ENCODE measurements at regions not wholly inside any gene's neighbourhood (a gene's known extent, or its start where the extent isn't known, plus 50 kb on each side); places are given as distances from the start of the nearest gene placed in this dataset.

DNA sequence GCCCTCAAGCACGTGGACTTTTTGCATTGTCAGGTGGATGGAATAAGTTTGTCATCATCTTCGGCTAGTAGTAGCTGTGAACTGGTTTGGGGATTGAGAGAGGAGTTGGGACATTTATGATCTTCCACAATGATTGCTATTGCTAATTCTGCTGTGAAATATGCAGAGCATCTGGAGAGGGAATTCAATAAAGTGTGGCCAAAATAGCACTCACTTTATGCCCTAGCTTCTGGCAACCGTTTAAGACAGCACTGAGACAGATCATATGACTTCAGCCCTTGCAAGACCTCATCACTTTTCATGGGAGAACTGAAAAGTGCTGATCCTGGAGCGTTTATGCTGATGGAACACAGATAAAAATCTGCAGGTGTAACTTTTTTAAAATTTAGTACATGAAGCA, 360.8 kb downstream of the GPATCH2 start:
- Histone ChIP-seq H3K4me1 (ENCODE audit: control insufficient read depth in 3 of 3, insufficient read depth in 3 of 3, low read length in 3 of 3) (no peaks in the 10 kb centered on the region), H3K4me3 (ENCODE audit: low read length in 3 of 3) (no peak overlapping the region), H3K36me3 (ENCODE audit: control insufficient read depth in 3 of 3, insufficient read depth in 3 of 3, low read length in 3 of 3) (no peaks in the 10 kb centered on the region), H3K27ac (ENCODE audit: low read depth, low read length) (no peak overlapping the region), H3K9me3 (ENCODE audit: control insufficient read depth in 3 of 3, low read length in 3 of 3) (no peaks in the 10 kb centered on the region), H3K27me3 (ENCODE audit: control insufficient read depth in 3 of 3, insufficient read depth in 3 of 3, low read length in 3 of 3) (no peaks in the 10 kb centered on the region), H3K9ac (ENCODE audit: low read depth in 1 of 3, low read length in 3 of 3) (no peak overlapping the region)

DNA sequence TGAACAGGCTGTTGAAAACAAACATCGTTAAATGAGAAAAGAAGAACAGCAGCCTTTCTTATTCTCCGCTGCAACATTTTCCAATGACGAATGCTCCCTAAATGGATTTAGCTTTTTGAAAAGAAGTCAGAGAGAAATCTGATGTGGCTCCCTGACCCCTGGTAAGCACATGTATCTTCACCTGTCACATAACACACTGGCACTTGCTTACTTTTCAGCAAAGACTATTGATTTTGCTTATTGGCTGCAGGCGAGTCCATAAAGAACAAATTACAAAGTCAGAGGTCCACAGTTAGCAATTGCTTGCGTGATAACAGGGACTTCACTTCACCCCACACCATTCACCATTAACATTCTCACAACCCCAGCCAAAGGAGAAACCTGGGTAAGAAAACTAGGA, 362.8 kb downstream of the GPATCH2 start:
- Histone ChIP-seq H3K27ac (ENCODE audit: low read depth, low read length) (no peak overlapping the region), H3K9ac (ENCODE audit: low read depth in 1 of 3, low read length in 3 of 3) (no peak overlapping the region), H3K4me3 (ENCODE audit: low read length in 3 of 3) (no peak overlapping the region), H3K27me3 (ENCODE audit: control insufficient read depth in 3 of 3, insufficient read depth in 3 of 3, low read length in 3 of 3) (no peaks in the 10 kb centered on the region), H3K36me3 (ENCODE audit: control insufficient read depth in 3 of 3, insufficient read depth in 3 of 3, low read length in 3 of 3) (no peaks in the 10 kb centered on the region), H3K4me1 (ENCODE audit: control insufficient read depth in 3 of 3, insufficient read depth in 3 of 3, low read length in 3 of 3) (no peaks in the 10 kb centered on the region), H3K9me3 (ENCODE audit: control insufficient read depth in 3 of 3, low read length in 3 of 3) (no peaks in the 10 kb centered on the region)

DNA sequence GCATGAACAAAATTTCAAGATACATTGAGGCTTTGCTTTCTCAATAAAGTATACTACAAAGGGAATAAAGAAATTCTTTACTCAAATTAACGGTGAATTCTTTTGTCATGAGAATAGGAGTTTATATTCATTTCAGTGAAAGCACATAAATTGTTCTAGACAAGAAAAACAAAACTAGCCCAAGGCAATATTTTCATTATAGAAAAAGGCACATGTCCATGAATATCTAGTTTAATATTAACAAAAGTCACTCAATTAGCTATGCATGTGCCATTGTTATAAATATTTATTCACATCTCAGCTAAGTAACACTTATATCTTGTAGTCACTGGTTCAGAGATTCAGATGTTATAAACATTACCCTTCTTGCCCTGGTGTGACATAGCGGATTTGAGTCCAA, 369.3 kb downstream of the GPATCH2 start:
- no peaks in the 10 kb centered on the region for H3K36me3 ChIP-seq (ENCODE audit: control insufficient read depth in 3 of 3, insufficient read depth in 3 of 3, low read length in 3 of 3)
- H3K27ac ChIP-seq (ENCODE audit: low read depth, low read length) = no peak overlapping the region
- no peak overlapping the region for H3K9ac ChIP-seq (ENCODE audit: low read depth in 1 of 3, low read length in 3 of 3)
- no peaks in the 10 kb centered on the region for H3K9me3 ChIP-seq (ENCODE audit: control insufficient read depth in 3 of 3, low read length in 3 of 3)
- H3K4me3 ChIP-seq (ENCODE audit: low read length in 3 of 3) = no peak overlapping the region
- no peaks in the 10 kb centered on the region for H3K27me3 ChIP-seq (ENCODE audit: control insufficient read depth in 3 of 3, insufficient read depth in 3 of 3, low read length in 3 of 3)
- no peaks in the 10 kb centered on the region for H3K4me1 ChIP-seq (ENCODE audit: control insufficient read depth in 3 of 3, insufficient read depth in 3 of 3, low read length in 3 of 3)

DNA sequence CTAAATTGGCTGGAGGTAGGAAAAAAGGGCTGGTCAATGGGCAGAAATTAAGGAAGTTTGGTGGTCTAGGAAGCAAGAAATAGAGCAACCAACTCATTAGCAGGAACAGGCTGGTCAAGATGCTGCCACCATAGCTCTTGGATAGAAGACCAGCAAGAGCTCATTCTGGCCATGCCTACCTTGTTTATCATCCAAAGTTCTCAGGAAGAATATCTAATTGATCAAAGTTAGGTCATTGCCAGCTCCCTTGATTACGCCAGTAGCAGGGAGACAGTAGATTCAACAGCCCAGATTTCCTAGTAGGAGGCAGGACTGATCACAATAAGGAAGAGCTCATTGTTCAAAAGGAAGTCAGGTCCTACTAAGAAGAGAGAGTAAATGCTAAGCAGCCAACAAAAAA, 370.2 kb downstream of the GPATCH2 start:
- no peaks in the 10 kb centered on the region for H3K27me3 ChIP-seq (ENCODE audit: control insufficient read depth in 3 of 3, insufficient read depth in 3 of 3, low read length in 3 of 3)
- no peak overlapping the region for H3K27ac ChIP-seq (ENCODE audit: low read depth, low read length)
- H3K9me3 ChIP-seq (ENCODE audit: control insufficient read depth in 3 of 3, low read length in 3 of 3) = no peaks in the 10 kb centered on the region
- no peak overlapping the region for H3K9ac ChIP-seq (ENCODE audit: low read depth in 1 of 3, low read length in 3 of 3)
- H3K36me3 ChIP-seq (ENCODE audit: control insufficient read depth in 3 of 3, insufficient read depth in 3 of 3, low read length in 3 of 3) = no peaks in the 10 kb centered on the region
- no peak overlapping the region for H3K4me3 ChIP-seq (ENCODE audit: low read length in 3 of 3)
- no peaks in the 10 kb centered on the region for H3K4me1 ChIP-seq (ENCODE audit: control insufficient read depth in 3 of 3, insufficient read depth in 3 of 3, low read length in 3 of 3)

DNA sequence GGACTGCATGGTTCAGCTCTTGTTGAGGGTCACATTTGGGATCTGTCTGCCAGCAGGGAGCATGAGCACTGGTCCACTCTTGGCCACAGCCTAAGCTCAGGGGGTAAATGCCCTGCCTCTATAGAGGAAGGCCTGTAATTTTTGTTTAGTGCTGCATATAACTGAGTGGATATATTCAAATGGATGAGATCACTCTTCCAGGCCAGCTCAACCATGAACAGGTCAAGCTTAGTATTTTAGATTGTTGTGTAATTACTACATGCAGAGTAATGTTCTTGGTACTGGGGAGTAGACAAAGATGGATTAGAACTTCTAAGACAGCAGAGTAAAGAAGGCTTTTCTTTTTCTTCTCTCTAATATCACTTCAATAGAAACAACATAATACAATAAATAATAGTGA, 376.9 kb downstream of the GPATCH2 start:
- Histone ChIP-seq H3K27ac (ENCODE audit: low read depth, low read length) (no peak overlapping the region), H3K36me3 (ENCODE audit: control insufficient read depth in 3 of 3, insufficient read depth in 3 of 3, low read length in 3 of 3) (no peaks in the 10 kb centered on the region), H3K9me3 (ENCODE audit: control insufficient read depth in 3 of 3, low read length in 3 of 3) (no peaks in the 10 kb centered on the region), H3K27me3 (ENCODE audit: control insufficient read depth in 3 of 3, insufficient read depth in 3 of 3, low read length in 3 of 3) (no peaks in the 10 kb centered on the region), H3K4me3 (ENCODE audit: low read length in 3 of 3) (no peak overlapping the region), H3K4me1 (ENCODE audit: control insufficient read depth in 3 of 3, insufficient read depth in 3 of 3, low read length in 3 of 3) (no peaks in the 10 kb centered on the region), H3K9ac (ENCODE audit: low read depth in 1 of 3, low read length in 3 of 3) (no peak overlapping the region)

DNA sequence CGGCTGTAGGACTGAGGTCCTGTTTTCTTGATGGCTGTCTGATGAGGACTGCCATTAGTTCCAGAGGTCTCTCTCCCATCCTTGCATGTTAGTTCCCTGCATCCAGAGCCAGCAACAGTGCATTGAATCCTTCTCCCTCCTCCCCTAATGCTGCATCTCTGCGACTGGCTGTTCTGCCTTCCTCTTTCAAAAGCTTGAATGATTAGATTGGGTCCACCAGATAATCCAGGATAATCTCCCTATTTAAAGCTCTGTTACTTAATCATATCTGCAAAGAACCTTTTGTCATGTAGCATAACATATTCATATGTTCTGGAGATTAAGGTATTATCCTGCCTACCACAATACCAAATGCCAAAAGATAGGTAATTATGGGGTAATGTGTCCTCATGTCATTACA, 377.5 kb downstream of the GPATCH2 start:
- H3K27me3 ChIP-seq (ENCODE audit: control insufficient read depth in 3 of 3, insufficient read depth in 3 of 3, low read length in 3 of 3) = no peaks in the 10 kb centered on the region
- no peak overlapping the region for H3K27ac ChIP-seq (ENCODE audit: low read depth, low read length)
- H3K9ac ChIP-seq (ENCODE audit: low read depth in 1 of 3, low read length in 3 of 3) = no peak overlapping the region
- no peak overlapping the region for H3K4me3 ChIP-seq (ENCODE audit: low read length in 3 of 3)
- H3K4me1 ChIP-seq (ENCODE audit: control insufficient read depth in 3 of 3, insufficient read depth in 3 of 3, low read length in 3 of 3) = no peaks in the 10 kb centered on the region
- no peaks in the 10 kb centered on the region for H3K9me3 ChIP-seq (ENCODE audit: control insufficient read depth in 3 of 3, low read length in 3 of 3)
- no peaks in the 10 kb centered on the region for H3K36me3 ChIP-seq (ENCODE audit: control insufficient read depth in 3 of 3, insufficient read depth in 3 of 3, low read length in 3 of 3)

DNA sequence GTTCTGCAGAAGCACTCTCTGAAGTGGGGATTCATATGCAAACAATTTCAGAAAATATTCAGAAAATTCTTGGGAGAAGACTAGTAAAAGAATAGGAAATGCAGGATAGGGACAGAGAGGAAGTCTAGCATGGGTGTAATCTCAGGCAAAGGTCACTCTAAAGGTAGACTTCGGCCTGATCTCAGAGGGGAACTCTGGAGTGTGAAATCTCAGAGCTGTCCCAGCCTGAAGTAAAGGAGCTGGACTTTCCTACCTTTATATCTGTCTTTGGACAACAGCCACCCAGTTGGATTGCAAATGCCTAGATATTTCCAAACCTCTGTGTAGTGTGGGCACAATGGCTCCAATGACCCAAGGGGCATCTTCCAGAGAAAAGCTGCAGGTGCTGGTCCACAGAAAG, 379.8 kb downstream of the GPATCH2 start:
- Histone ChIP-seq H3K4me1 (ENCODE audit: control insufficient read depth in 3 of 3, insufficient read depth in 3 of 3, low read length in 3 of 3) (no peaks in the 10 kb centered on the region), H3K9ac (ENCODE audit: low read depth in 1 of 3, low read length in 3 of 3) (no peak overlapping the region), H3K36me3 (ENCODE audit: control insufficient read depth in 3 of 3, insufficient read depth in 3 of 3, low read length in 3 of 3) (no peaks in the 10 kb centered on the region), H3K27me3 (ENCODE audit: control insufficient read depth in 3 of 3, insufficient read depth in 3 of 3, low read length in 3 of 3) (no peaks in the 10 kb centered on the region), H3K27ac (ENCODE audit: low read depth, low read length) (no peak overlapping the region), H3K4me3 (ENCODE audit: low read length in 3 of 3) (no peak overlapping the region), H3K9me3 (ENCODE audit: control insufficient read depth in 3 of 3, low read length in 3 of 3) (no peaks in the 10 kb centered on the region)

DNA sequence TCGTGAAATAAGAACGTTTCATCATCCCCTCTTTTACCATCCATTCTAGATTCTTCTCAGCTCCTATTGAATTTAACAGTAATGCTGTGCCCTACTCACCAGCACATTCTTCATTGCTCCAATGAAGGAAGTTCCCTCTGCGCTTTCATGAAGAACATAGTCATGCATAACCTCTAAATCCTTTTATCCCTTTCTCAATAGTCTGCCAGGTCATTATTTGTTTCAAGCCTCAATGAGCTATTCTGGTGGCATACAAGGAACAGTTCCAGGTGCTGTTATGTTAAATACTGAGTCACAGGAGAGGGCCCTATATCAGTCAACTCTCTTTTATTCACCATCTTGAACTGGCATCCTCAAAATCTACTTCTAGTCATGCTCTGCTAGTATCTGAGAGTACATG, 381.0 kb downstream of the GPATCH2 start:
- H3K9me3 ChIP-seq (ENCODE audit: control insufficient read depth in 3 of 3, low read length in 3 of 3) = no peaks in the 10 kb centered on the region
- no peaks in the 10 kb centered on the region for H3K36me3 ChIP-seq (ENCODE audit: control insufficient read depth in 3 of 3, insufficient read depth in 3 of 3, low read length in 3 of 3)
- H3K27ac ChIP-seq (ENCODE audit: low read depth, low read length) = no peak overlapping the region
- no peak overlapping the region for H3K4me3 ChIP-seq (ENCODE audit: low read length in 3 of 3)
- no peaks in the 10 kb centered on the region for H3K4me1 ChIP-seq (ENCODE audit: control insufficient read depth in 3 of 3, insufficient read depth in 3 of 3, low read length in 3 of 3)
- H3K27me3 ChIP-seq (ENCODE audit: control insufficient read depth in 3 of 3, insufficient read depth in 3 of 3, low read length in 3 of 3) = no peaks in the 10 kb centered on the region
- no peak overlapping the region for H3K9ac ChIP-seq (ENCODE audit: low read depth in 1 of 3, low read length in 3 of 3)

DNA sequence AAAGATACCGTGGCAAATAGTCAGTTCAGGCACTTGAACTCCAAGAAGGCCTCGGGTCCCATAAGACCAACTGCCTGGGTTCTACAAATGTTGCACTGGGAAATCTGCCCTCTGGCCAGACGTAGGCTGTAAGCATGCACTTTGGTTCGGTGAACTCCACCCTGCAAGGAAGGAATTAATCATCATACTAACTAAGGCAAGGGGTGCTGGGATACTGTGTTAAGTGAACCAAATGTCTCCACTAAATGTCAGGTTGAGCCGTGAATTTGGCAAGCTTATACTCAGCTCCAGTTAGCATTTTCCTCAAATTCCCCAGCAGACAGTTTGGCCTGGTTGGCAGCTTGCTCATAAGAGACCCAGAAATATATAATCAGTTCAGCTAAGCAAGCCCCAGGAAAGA, 385.9 kb downstream of the GPATCH2 start:
- H3K27ac ChIP-seq (ENCODE audit: low read depth, low read length) = no peak overlapping the region
- H3K27me3 ChIP-seq (ENCODE audit: control insufficient read depth in 3 of 3, insufficient read depth in 3 of 3, low read length in 3 of 3) = no peaks in the 10 kb centered on the region
- no peaks in the 10 kb centered on the region for H3K9me3 ChIP-seq (ENCODE audit: control insufficient read depth in 3 of 3, low read length in 3 of 3)
- no peak overlapping the region for H3K9ac ChIP-seq (ENCODE audit: low read depth in 1 of 3, low read length in 3 of 3)
- H3K36me3 ChIP-seq (ENCODE audit: control insufficient read depth in 3 of 3, insufficient read depth in 3 of 3, low read length in 3 of 3) = no peaks in the 10 kb centered on the region
- H3K4me3 ChIP-seq (ENCODE audit: low read length in 3 of 3) = no peak overlapping the region
- H3K4me1 ChIP-seq (ENCODE audit: control insufficient read depth in 3 of 3, insufficient read depth in 3 of 3, low read length in 3 of 3) = no peaks in the 10 kb centered on the region

DNA sequence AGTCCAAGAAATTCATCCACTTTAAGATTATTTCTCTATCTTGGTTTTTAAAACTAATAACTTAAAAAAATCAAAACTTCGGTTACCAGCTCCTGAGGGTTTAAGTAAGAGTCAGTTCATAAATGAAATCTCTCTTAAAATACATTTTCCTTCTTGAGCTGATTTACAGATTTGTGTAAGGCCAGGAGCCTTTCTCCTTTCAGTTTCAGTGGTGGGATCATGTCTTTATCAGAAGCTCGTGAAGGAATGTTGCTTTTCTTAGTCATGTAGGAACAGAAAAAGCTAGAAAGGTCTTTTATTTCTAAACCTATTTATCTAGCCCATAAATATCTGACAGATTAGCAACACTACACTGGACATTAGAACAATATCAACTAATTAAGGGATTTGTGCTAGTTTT, 390.2 kb downstream of the GPATCH2 start:
- no peaks in the 10 kb centered on the region for H3K36me3 ChIP-seq (ENCODE audit: control insufficient read depth in 3 of 3, insufficient read depth in 3 of 3, low read length in 3 of 3)
- H3K9me3 ChIP-seq (ENCODE audit: control insufficient read depth in 3 of 3, low read length in 3 of 3) = no peaks in the 10 kb centered on the region
- no peaks in the 10 kb centered on the region for H3K27me3 ChIP-seq (ENCODE audit: control insufficient read depth in 3 of 3, insufficient read depth in 3 of 3, low read length in 3 of 3)
- H3K4me3 ChIP-seq (ENCODE audit: low read length in 3 of 3) = no peak overlapping the region
- H3K9ac ChIP-seq (ENCODE audit: low read depth in 1 of 3, low read length in 3 of 3) = no peak overlapping the region
- H3K4me1 ChIP-seq (ENCODE audit: control insufficient read depth in 3 of 3, insufficient read depth in 3 of 3, low read length in 3 of 3) = no peaks in the 10 kb centered on the region
- no peak overlapping the region for H3K27ac ChIP-seq (ENCODE audit: low read depth, low read length)

DNA sequence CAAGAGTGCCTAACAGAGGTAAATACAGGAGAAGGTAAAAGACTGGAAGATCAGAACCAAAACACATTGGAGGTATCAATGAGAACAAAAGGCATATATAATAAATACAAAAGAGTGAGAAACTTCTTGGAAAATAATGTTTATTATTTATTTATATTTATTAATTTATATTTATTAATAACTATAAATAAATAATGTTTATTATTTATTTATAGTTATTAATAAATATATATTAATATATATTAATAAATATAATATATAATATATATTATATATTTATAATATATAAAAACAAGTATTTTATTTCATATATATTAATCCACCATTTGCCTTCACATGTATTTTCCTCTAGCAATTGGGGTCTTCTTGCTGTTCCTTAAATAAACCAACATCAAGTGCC, 391.9 kb downstream of the GPATCH2 start:
- no peak overlapping the region for H3K9ac ChIP-seq (ENCODE audit: low read depth in 1 of 3, low read length in 3 of 3)
- H3K27ac ChIP-seq (ENCODE audit: low read depth, low read length) = no peak overlapping the region
- no peaks in the 10 kb centered on the region for H3K27me3 ChIP-seq (ENCODE audit: control insufficient read depth in 3 of 3, insufficient read depth in 3 of 3, low read length in 3 of 3)

More for the DNA sequence above, 391.9 kb downstream of the GPATCH2 start:
- Histone ChIP-seq H3K4me1 (ENCODE audit: control insufficient read depth in 3 of 3, insufficient read depth in 3 of 3, low read length in 3 of 3) (no peaks in the 10 kb centered on the region), H3K4me3 (ENCODE audit: low read length in 3 of 3) (no peak overlapping the region), H3K9me3 (ENCODE audit: control insufficient read depth in 3 of 3, low read length in 3 of 3) (no peaks in the 10 kb centered on the region), H3K36me3 (ENCODE audit: control insufficient read depth in 3 of 3, insufficient read depth in 3 of 3, low read length in 3 of 3) (no peaks in the 10 kb centered on the region)
